ENCODE measurements at regions not wholly inside any gene's neighbourhood (a gene's known extent, or its start where the extent isn't known, plus 50 kb on each side); places are given as distances from the start of the nearest gene placed in this dataset.

DNA sequence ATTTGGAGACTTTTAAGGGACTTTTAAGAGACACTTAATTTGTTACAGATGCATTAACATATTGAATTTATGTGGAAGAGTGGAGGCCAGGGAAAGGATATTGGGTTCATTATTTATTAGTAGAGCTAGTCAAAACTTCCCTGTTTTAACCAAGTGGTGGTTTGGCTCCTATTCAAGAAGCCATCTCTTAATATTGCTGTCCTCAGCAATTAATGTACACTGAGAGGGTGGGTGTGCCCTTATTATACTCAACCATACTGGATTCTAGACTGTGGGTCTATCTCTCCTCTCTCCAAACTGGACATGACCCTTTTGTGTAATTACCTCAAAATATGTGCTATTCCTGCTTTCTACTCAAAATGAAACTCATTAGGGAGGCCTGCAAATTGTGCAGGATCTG is 398.7 kb upstream of the DDHD1 start:
- TF ChIP-seq, protein P1, sequence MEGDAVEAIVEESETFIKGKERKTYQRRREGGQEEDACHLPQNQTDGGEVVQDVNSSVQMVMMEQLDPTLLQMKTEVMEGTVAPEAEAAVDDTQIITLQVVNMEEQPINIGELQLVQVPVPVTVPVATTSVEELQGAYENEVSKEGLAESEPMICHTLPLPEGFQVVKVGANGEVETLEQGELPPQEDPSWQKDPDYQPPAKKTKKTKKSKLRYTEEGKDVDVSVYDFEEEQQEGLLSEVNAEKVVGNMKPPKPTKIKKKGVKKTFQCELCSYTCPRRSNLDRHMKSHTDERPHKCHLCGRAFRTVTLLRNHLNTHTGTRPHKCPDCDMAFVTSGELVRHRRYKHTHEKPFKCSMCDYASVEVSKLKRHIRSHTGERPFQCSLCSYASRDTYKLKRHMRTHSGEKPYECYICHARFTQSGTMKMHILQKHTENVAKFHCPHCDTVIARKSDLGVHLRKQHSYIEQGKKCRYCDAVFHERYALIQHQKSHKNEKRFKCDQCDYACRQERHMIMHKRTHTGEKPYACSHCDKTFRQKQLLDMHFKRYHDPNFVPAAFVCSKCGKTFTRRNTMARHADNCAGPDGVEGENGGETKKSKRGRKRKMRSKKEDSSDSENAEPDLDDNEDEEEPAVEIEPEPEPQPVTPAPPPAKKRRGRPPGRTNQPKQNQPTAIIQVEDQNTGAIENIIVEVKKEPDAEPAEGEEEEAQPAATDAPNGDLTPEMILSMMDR (IDR thresholded peaks at IDR 0.05), result no peak
- TF ChIP-seq POLR2A (IDR thresholded peaks at IDR 0.05), result no peak
